ENCODE measurements at regions not wholly inside any gene's neighbourhood (a gene's known extent, or its start where the extent isn't known, plus 50 kb on each side); places are given as distances from the start of the nearest gene placed in this dataset.

DNA sequence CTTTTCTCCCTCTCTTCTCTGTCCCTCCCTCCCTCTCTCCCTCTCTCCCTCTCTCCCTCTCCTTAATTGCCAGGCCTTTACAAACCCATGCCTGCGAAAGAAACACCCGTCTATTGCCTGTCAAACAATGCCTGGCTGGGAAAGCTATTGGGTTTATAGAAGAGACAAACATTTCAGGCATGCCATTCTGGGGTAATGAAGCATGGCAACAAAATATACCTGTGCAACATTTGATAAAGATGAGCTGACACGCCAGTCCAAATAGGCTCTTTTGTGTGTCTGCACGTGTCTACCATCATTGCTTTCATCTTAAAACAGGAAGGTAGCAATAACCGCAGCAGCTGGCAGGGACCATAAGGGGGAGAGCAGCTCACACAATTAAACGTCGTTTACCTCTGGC, 282.1 kb downstream of the ZNF516 start:
- TF ChIP-seq CTCF (conservative IDR thresholded peaks at IDR 0.05 in 1 of 2, IDR thresholded peaks at IDR 0.05 in 1 of 2; ENCODE audit: low read depth in 1 of 2, low read length in 2 of 2), result no peak
- TF ChIP-seq EZH2 (IDR thresholded peaks at IDR 0.05; ENCODE audit: low read length, missing control alignments), result no peak

Data from fibroblast of lung (primary cell).